Endothelial cell of umbilical vein (primary cell): ENCODE measurements at regions not wholly inside any gene's neighbourhood (a gene's known extent, or its start where the extent isn't known, plus 50 kb on each side); places are given as distances from the start of the nearest gene placed in this dataset.

Experiments
- BruUV-seq: library from RNA; stranded (reverse); fragments of 400-500 nt; replicated peaks from 2 replicates; lab custom pipeline; 2021; lab: Mats Ljungman, UMichigan
- CTCF ChIA-PET: fragments of 300-600, 350-600 bp; sonication (Branson Sonifier 250); formaldehyde crosslinking; loops from one replicate; lab custom pipeline; 2021; ENCODE audit warnings: antibody characterized with exemption, inconsistent platforms; lab: Charles Lee
- POLR2A ChIA-PET: fragments of 300-600, 350-600 bp; sonication (Branson Sonifier 250); formaldehyde crosslinking; loops from one replicate; lab custom pipeline; 2021; ENCODE audit warnings: antibody characterized with exemption, inconsistent platforms; lab: Charles Lee
- DNase-seq: peaks from one replicate; pipeline ENCODE4 v3.0.0-alpha.2; 2011; ENCODE audit warnings: low read depth, low spot score
- FAIRE-seq: peaks from 2 replicates; lab custom pipeline; 2011; peaks lifted over from hg19 to GRCh38; lab: Jason Lieb, UNC
- H2AFZ ChIP-seq: 2 replicates; pipeline ENCODE4 v1.6.0; 2012; ENCODE audit warnings: low read depth, low read length, control low read depth, inconsistent platforms
- H3K27ac ChIP-seq: 2 replicates; pipeline ENCODE4 v1.5.1; 2011; ENCODE audit warnings: low read depth, mild to moderate bottlenecking, control low read depth, low read length, moderate library complexity; ENCODE audit not compliant: insufficient read depth
- H3K27me3 ChIP-seq, 2 experiments: 2 replicates each; pipeline versions ENCODE4 v1.6.0 to v1.6.1; 2011; ENCODE audit warnings: low read length in 2 of 2, mixed read lengths in 1 of 2; ENCODE audit not compliant: control insufficient read depth in 2 of 2, insufficient read depth in 2 of 2
- H3K36me3 ChIP-seq, 2 experiments: 2 replicates in 1 of 2; 3 replicates in 1 of 2; pipeline ENCODE4 v1.5.1; 2011; ENCODE audit warnings: low read length in 2 of 2, mild to moderate bottlenecking in 1 of 2, moderate library complexity in 1 of 2; ENCODE audit not compliant: control insufficient read depth in 2 of 2, insufficient read depth in 2 of 2; ENCODE audit errors: extremely low read depth in 1 of 2
- H3K4me1 ChIP-seq: 3 replicates; pipeline ENCODE4 v1.5.1; 2011; ENCODE audit warnings: mild to moderate bottlenecking, low read length; ENCODE audit not compliant: control insufficient read depth, insufficient read depth; ENCODE audit errors: extremely low read depth
- H3K4me2 ChIP-seq: 2 replicates; pipeline ENCODE4 v1.6.1; 2011; ENCODE audit warnings: low read length, control low read depth, mixed read lengths; ENCODE audit not compliant: insufficient read depth
- H3K4me3 ChIP-seq, 3 experiments: fragments of 200-600 bp in 1 of 3; sonication (generic), shearing (Covaris generic) in 1 of 3; replicated peaks in 1 of 3; 2 replicates each; pipeline ENCODE4 v1.5.1; 2011 to 2016; ENCODE audit warnings: control low read depth in 3 of 3, low read length in 3 of 3, mild to moderate bottlenecking in 2 of 3, inconsistent platforms in 1 of 3, low read depth in 1 of 3, moderate library complexity in 1 of 3; ENCODE audit not compliant: insufficient read depth in 1 of 3
- H3K79me2 ChIP-seq: 2 replicates; pipeline ENCODE4 v1.6.0; 2012; ENCODE audit warnings: low read length, inconsistent platforms; ENCODE audit not compliant: control insufficient read depth, insufficient read depth
- H3K9ac ChIP-seq: replicated peaks from 2 replicates; pipeline ENCODE3; 2011; ENCODE audit warnings: low read length, control low read depth; ENCODE audit not compliant: insufficient read depth; ENCODE audit errors: extremely low read depth
- H3K9me1 ChIP-seq: replicated peaks from 3 replicates; pipeline ENCODE4 v1.6.0; 2011; ENCODE audit warnings: mild to moderate bottlenecking, low read length; ENCODE audit not compliant: control insufficient read depth, insufficient read depth; ENCODE audit errors: extremely low read depth
- H3K9me3 ChIP-seq: replicated peaks from 2 replicates; pipeline ENCODE4 v1.5.1; 2012; ENCODE audit warnings: low read length, inconsistent platforms; ENCODE audit not compliant: control insufficient read depth, insufficient read depth
- H4K20me1 ChIP-seq: replicated peaks from 2 replicates; pipeline ENCODE3; 2011; ENCODE audit warnings: mild to moderate bottlenecking, low read length; ENCODE audit not compliant: control insufficient read depth, insufficient read depth; ENCODE audit errors: extremely low read depth
- CTCF ChIP-seq, 2 donors: IDR thresholded peaks; 1 replicate in 1 of 2; 2 replicates in 1 of 2; pipeline ENCODE4 v1.5.1; 2011; ENCODE audit warnings: low read length in 2 of 2, mild to moderate bottlenecking in 2 of 2, moderate library complexity in 2 of 2, control low read depth in 1 of 2, inconsistent platforms in 1 of 2, low read depth in 1 of 2; ENCODE audit not compliant: insufficient read depth in 1 of 2; ENCODE audit errors: extremely low read depth in 1 of 2
- EZH2 ChIP-seq: IDR thresholded peaks from 2 replicates; pipeline ENCODE4 v1.6.1; 2012; ENCODE audit warnings: borderline replicate concordance, low read depth, mild to moderate bottlenecking, moderate library complexity, low read length, inconsistent platforms; ENCODE audit not compliant: severe bottlenecking
- FOS ChIP-seq: IDR thresholded peaks from 2 replicates; pipeline ENCODE4 v1.6.1; 2011; ENCODE audit warnings: mild to moderate bottlenecking, low read length, moderate library complexity, borderline replicate concordance; ENCODE audit not compliant: insufficient read depth
- GATA2 ChIP-seq: IDR thresholded peaks from 2 replicates; pipeline ENCODE4 v1.7.0; 2011; ENCODE audit warnings: low read depth, mild to moderate bottlenecking, moderate library complexity, mixed read lengths, low read length; ENCODE audit not compliant: insufficient read length, insufficient read depth
- JUN ChIP-seq: IDR thresholded peaks from 2 replicates; pipeline ENCODE4 v1.6.1; 2011; ENCODE audit warnings: borderline replicate concordance, low read depth; ENCODE audit not compliant: insufficient read length, insufficient read depth
- MAX ChIP-seq: IDR thresholded peaks from 2 replicates; pipeline ENCODE4 v1.6.1; 2011; ENCODE audit not compliant: insufficient read depth, insufficient read length
- MYC ChIP-seq: IDR thresholded peaks from one replicate; pipeline ENCODE4 v1.6.1; 2011; ENCODE audit warnings: mild to moderate bottlenecking, low read depth, low read length
- POLR2A ChIP-seq: IDR thresholded peaks from 2 replicates; pipeline ENCODE4 v1.6.1; 2012; ENCODE audit warnings: low read depth, mild to moderate bottlenecking, control low read depth, low read length
- POLR2AphosphoS5 ChIP-seq: IDR thresholded peaks from 2 replicates; pipeline ENCODE4 v1.6.1; 2012; ENCODE audit warnings: low read depth, mild to moderate bottlenecking, control low read depth, low read length, moderate library complexity; ENCODE audit not compliant: insufficient read depth
- dilution Hi-C: fragments of 300-500 bp; cut with MboI; formaldehyde crosslinking; loops from one replicate; pipeline ENCODE4 v1.15.0; 2019; ENCODE audit warnings: low sequenced_read_pairs; ENCODE audit not compliant: extremely low pct_ligation_motif_present
- intact Hi-C: fragments of 100-400 bp; cut with micrococcal nuclease; formaldehyde crosslinking; loops from one replicate; pipeline ENCODE4 v1.10.0; 2022

GRCh38 chr12:97903356-97903755, 440.8 kb downstream of the RMST start:
- Histone ChIP-seq H3K79me2 (no peaks in the 10 kb centered on the region), H3K9me1 (no peaks in the 10 kb centered on the region), H2AFZ (no peak overlapping the region), H4K20me1 (no peaks in the 10 kb centered on the region), H3K4me2 (no peak overlapping the region), H3K4me3 (no peak overlapping the region), H3K9me3 (no peaks in the 10 kb centered on the region), H3K9ac (no peak overlapping the region), H3K4me1 (no peaks in the 10 kb centered on the region), H3K27me3 (no peaks in the 10 kb centered on the region), H3K36me3 (no peaks in the 10 kb centered on the region), H3K27ac (no peak overlapping the region)
- no peak for FAIRE-seq
- no peak for DNase-seq
- TF ChIP-seq CTCF (IDR thresholded peaks at IDR 0.05; ENCODE audit: extremely low read depth in 1 of 2, insufficient read depth in 1 of 2, low read depth in 1 of 2, low read length in 2 of 2) (no peak), JUN (no peak)
- POLR2A ChIA-PET: no interaction called here
- BruUV-seq: no TSS peak
- CTCF ChIA-PET: no interaction called here
- dilution Hi-C loops: no loop called here
- intact Hi-C loops: no loop called here

GRCh38 chr12:97907504-97907903, 444.9 kb downstream of the RMST start:
- intact Hi-C loops (no loop called here), dilution Hi-C loops (no loop called here)
- ChIA-PET CTCF (no interaction called here), POLR2A (no interaction called here)
- DNase-seq (no peak), FAIRE-seq (no peak)
- no peak overlapping the region for H3K4me2 ChIP-seq
- no peak overlapping the region for H3K27ac ChIP-seq
- H3K4me1 ChIP-seq: no peaks in the 10 kb centered on the region
- TF ChIP-seq MYC: no peak
- TF ChIP-seq POLR2A: no peak
- no peak for TF ChIP-seq POLR2AphosphoS5
- no peak for TF ChIP-seq MAX
- TF ChIP-seq JUN: no peak
- no peak for TF ChIP-seq GATA2
- TF ChIP-seq EZH2: no peak
- TF ChIP-seq CTCF (IDR thresholded peaks at IDR 0.05; ENCODE audit: extremely low read depth in 1 of 2, insufficient read depth in 1 of 2, low read depth in 1 of 2, low read length in 2 of 2): no peak
- TF ChIP-seq FOS: no peak
- no peaks in the 10 kb centered on the region for H4K20me1 ChIP-seq
- no TSS peak for BruUV-seq
- H3K9ac ChIP-seq: no peak overlapping the region
- no peaks in the 10 kb centered on the region for H3K9me3 ChIP-seq
- no peaks in the 10 kb centered on the region for H3K9me1 ChIP-seq
- no peaks in the 10 kb centered on the region for H3K36me3 ChIP-seq
- H2AFZ ChIP-seq: no peak overlapping the region
- H3K4me3 ChIP-seq: no peak overlapping the region
- H3K79me2 ChIP-seq: no peaks in the 10 kb centered on the region
- H3K27me3 ChIP-seq: no peaks in the 10 kb centered on the region
